ENCODE measurements at regions not wholly inside any gene's neighbourhood (a gene's known extent, or its start where the extent isn't known, plus 50 kb on each side); places are given as distances from the start of the nearest gene placed in this dataset.
"Not testable (repeated sequence)": the region's sequence is repeated elsewhere in the genome, so short reads cannot be mapped to it uniquely, and the experiment has no call there.

- TF ChIP-seq, protein P1, sequence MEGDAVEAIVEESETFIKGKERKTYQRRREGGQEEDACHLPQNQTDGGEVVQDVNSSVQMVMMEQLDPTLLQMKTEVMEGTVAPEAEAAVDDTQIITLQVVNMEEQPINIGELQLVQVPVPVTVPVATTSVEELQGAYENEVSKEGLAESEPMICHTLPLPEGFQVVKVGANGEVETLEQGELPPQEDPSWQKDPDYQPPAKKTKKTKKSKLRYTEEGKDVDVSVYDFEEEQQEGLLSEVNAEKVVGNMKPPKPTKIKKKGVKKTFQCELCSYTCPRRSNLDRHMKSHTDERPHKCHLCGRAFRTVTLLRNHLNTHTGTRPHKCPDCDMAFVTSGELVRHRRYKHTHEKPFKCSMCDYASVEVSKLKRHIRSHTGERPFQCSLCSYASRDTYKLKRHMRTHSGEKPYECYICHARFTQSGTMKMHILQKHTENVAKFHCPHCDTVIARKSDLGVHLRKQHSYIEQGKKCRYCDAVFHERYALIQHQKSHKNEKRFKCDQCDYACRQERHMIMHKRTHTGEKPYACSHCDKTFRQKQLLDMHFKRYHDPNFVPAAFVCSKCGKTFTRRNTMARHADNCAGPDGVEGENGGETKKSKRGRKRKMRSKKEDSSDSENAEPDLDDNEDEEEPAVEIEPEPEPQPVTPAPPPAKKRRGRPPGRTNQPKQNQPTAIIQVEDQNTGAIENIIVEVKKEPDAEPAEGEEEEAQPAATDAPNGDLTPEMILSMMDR (optimal IDR thresholded peaks at IDR 0.05 in 1 of 3, IDR thresholded peaks at IDR 0.05 in 1 of 3, conservative IDR thresholded peaks at IDR 0.05 in 1 of 3; ENCODE audit: extremely low read depth in 1 of 3, insufficient read depth in 2 of 3, low read length in 3 of 3): not testable (repeated sequence)
- not testable (repeated sequence) for TF ChIP-seq EZH2 (IDR thresholded peaks at IDR 0.05; ENCODE audit: low read length)
Observed at GRCh38 chr17:54361073-54361472, 538.3 kb downstream of the KIF2B start.
